ENCODE measurements at regions not wholly inside any gene's neighbourhood (a gene's known extent, or its start where the extent isn't known, plus 50 kb on each side); places are given as distances from the start of the nearest gene placed in this dataset.

DNA sequence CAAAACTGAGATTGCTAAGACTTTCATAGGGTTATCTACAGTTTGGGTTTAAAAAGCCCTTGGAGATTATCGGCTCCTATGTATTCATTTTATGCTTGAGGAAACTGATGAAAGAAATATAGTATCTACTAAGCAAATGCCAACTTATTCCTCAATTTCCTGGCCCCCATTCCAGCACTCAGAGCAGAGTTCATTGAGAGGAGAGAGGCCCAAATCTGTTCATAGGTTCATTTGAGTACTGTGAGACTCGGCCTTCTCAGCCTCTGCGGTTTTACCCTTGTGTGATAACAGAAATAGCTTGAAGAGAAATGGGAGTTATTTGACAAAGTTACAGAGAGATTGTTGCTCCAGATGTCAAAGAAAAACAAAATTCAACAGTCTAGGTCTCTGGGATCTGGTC, 226.7 kb upstream of the ARHGAP42 start:
- no peak for TF ChIP-seq CTCF (IDR thresholded peaks at IDR 0.05)
- TF ChIP-seq POLR2A (IDR thresholded peaks at IDR 0.05): no peak

All from heart left ventricle (tissue), 13 donors.